GM18511 (cell line): ENCODE measurements at regions not wholly inside any gene's neighbourhood (a gene's known extent, or its start where the extent isn't known, plus 50 kb on each side); places are given as distances from the start of the nearest gene placed in this dataset.
"Not testable (repeated sequence)": the region's sequence is repeated elsewhere in the genome, so short reads cannot be mapped to it uniquely, and the experiment has no call there.

Experiments
- ATAC-seq: cut with Tn5 transposase; IDR thresholded peaks from one replicate; pipeline ENCODE4 v1.9.1; 2021; ENCODE audit warnings: mild to moderate bottlenecking, moderate library complexity; ENCODE audit not compliant: unreplicated experiment

- ATAC-seq = no peak
These were observed 112.5 kb downstream of the ADRA2C start for GRCh38 chr4:3878678-3879077.

GRCh38 chr4:3879681-3880614 lies 113.8 kb downstream of the ADRA2C start:
- no peak for ATAC-seq

GRCh38 chr4:3880615-3881120 lies 114.5 kb downstream of the ADRA2C start:
- peak; percentile 78 for ATAC-seq

- not testable (repeated sequence) for ATAC-seq
These were observed 116.2 kb downstream of the ADRA2C start for GRCh38 chr4:3882316-3882885.

- not testable (repeated sequence) for ATAC-seq
These were observed 118.1 kb downstream of the ADRA2C start for GRCh38 chr4:3884261-3884660.

GRCh38 chr4:3893590-3893989 lies 127.4 kb downstream of the ADRA2C start:
- not testable (repeated sequence) for ATAC-seq

- ATAC-seq = not testable (repeated sequence)
These were observed 128.1 kb downstream of the ADRA2C start for GRCh38 chr4:3894086-3894959.

GRCh38 chr4:3896441-3896840 lies 130.3 kb downstream of the ADRA2C start:
- ATAC-seq = no peak

- ATAC-seq = not testable (repeated sequence)
These were observed 130.8 kb downstream of the ADRA2C start for GRCh38 chr4:3896871-3897578.

GRCh38 chr4:3898098-3898497 lies 131.9 kb downstream of the ADRA2C start:
- ATAC-seq = no peak

GRCh38 chr4:3898928-3899327 lies 132.7 kb downstream of the ADRA2C start:
- ATAC-seq = not testable (repeated sequence)

- ATAC-seq = not testable (repeated sequence)
These were observed 138.2 kb downstream of the ADRA2C start for GRCh38 chr4:3904264-3904955.

- ATAC-seq = not testable (repeated sequence)
These were observed 143.4 kb downstream of the ADRA2C start for GRCh38 chr4:3909616-3910015.

GRCh38 chr4:3910161-3910950 lies 144.2 kb downstream of the ADRA2C start:
- not testable (repeated sequence) for ATAC-seq

GRCh38 chr4:3911252-3911856 lies 145.2 kb downstream of the ADRA2C start:
- ATAC-seq = no peak

GRCh38 chr4:3914511-3914910 lies 148.3 kb downstream of the ADRA2C start:
- ATAC-seq = not testable (repeated sequence)

- not testable (repeated sequence) for ATAC-seq
These were observed 153.3 kb downstream of the ADRA2C start for GRCh38 chr4:3919509-3919908.

- not testable (repeated sequence) for ATAC-seq
These were observed 155.7 kb downstream of the ADRA2C start for GRCh38 chr4:3921902-3922301.
